Thyroid gland (tissue), 4 donors: ENCODE measurements at regions not wholly inside any gene's neighbourhood (a gene's known extent, or its start where the extent isn't known, plus 50 kb on each side); places are given as distances from the start of the nearest gene placed in this dataset.

Experiments
- POLR2A ChIP-seq, 2 donors: fragments of 450-650 bp; IDR thresholded peaks; one replicate each; pipeline ENCODE4 v1.6.1; 2017; ENCODE audit warnings: antibody characterized with exemption in 2 of 2, mild to moderate bottlenecking in 2 of 2, moderate library complexity in 1 of 2
- TF ChIP-seq, protein P1 (sequence below), 6 experiments: fragments of 200-600 bp in 3 of 6; fragments of 450-650 bp in 3 of 6; sonication (generic) in 3 of 6; IDR thresholded peaks; one replicate each; pipeline ENCODE4 v1.5.1; 2016 to 2019; ENCODE audit warnings: antibody characterized with exemption in 6 of 6, mild to moderate bottlenecking in 2 of 6, inconsistent platforms in 1 of 6, moderate library complexity in 1 of 6

DNA sequence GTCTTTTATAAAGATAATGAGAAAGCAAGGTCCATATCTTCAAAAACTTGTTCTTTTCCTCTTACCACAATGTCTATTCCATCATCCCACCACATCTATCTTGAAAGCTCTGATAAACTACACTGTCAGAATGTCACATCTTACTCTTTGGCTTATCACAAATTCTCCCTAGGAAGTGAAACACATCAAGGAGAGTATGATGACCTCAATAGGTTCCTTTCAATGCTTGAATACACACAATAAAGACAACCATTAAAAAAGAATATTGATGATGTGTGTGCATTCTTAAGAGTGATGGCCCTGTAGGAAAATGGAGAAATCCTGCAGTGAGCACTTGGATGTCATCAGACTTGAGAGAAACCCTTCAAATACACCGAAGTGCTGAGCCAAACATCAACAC lies 918.1 kb upstream of the SORCS1 start:
- TF ChIP-seq, protein P1, sequence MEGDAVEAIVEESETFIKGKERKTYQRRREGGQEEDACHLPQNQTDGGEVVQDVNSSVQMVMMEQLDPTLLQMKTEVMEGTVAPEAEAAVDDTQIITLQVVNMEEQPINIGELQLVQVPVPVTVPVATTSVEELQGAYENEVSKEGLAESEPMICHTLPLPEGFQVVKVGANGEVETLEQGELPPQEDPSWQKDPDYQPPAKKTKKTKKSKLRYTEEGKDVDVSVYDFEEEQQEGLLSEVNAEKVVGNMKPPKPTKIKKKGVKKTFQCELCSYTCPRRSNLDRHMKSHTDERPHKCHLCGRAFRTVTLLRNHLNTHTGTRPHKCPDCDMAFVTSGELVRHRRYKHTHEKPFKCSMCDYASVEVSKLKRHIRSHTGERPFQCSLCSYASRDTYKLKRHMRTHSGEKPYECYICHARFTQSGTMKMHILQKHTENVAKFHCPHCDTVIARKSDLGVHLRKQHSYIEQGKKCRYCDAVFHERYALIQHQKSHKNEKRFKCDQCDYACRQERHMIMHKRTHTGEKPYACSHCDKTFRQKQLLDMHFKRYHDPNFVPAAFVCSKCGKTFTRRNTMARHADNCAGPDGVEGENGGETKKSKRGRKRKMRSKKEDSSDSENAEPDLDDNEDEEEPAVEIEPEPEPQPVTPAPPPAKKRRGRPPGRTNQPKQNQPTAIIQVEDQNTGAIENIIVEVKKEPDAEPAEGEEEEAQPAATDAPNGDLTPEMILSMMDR (IDR thresholded peaks at IDR 0.05): no peak
- TF ChIP-seq POLR2A (IDR thresholded peaks at IDR 0.05): no peak
